ENCODE measurements at regions not wholly inside any gene's neighbourhood (a gene's known extent, or its start where the extent isn't known, plus 50 kb on each side); places are given as distances from the start of the nearest gene placed in this dataset.

- FAIRE-seq, result no peak
- TF ChIP-seq POLR2AphosphoS5 (IDR thresholded peaks at IDR 0.05; ENCODE audit: low read depth, low read length) (no peak), POU2F2 (IDR thresholded peaks at IDR 0.05; ENCODE audit: low read depth, low read length) (no peak), TAF1 (IDR thresholded peaks at IDR 0.05; ENCODE audit: low read depth, low read length) (no peak), PAX5 (IDR thresholded peaks at IDR 0.05; ENCODE audit: insufficient read depth, low read length, severe bottlenecking) (no peak), POLR2A (IDR thresholded peaks at IDR 0.05; ENCODE audit: low read depth, low read length) (no peak), SPI1 (IDR thresholded peaks at IDR 0.05; ENCODE audit: low read depth, low read length) (no peak)
- DNase-seq (ENCODE audit: insufficient read length, low spot score), result no peak
Measured at GRCh38 chr5:74233091-74233490, 407.4 kb downstream of the ENC1 start.

- FAIRE-seq (no peak), DNase-seq (ENCODE audit: insufficient read length, low spot score) (no peak)
- TF ChIP-seq PAX5 (IDR thresholded peaks at IDR 0.05; ENCODE audit: insufficient read depth, low read length, severe bottlenecking) (no peak), POLR2AphosphoS5 (IDR thresholded peaks at IDR 0.05; ENCODE audit: low read depth, low read length) (no peak), POU2F2 (IDR thresholded peaks at IDR 0.05; ENCODE audit: low read depth, low read length) (no peak), SPI1 (IDR thresholded peaks at IDR 0.05; ENCODE audit: low read depth, low read length) (no peak), POLR2A (IDR thresholded peaks at IDR 0.05; ENCODE audit: low read depth, low read length) (no peak), TAF1 (IDR thresholded peaks at IDR 0.05; ENCODE audit: low read depth, low read length) (no peak)
Measured at GRCh38 chr5:74232276-74232675, 408.3 kb downstream of the ENC1 start.

- FAIRE-seq, result no peak
- TF ChIP-seq SPI1 (IDR thresholded peaks at IDR 0.05; ENCODE audit: low read depth, low read length) (no peak), TAF1 (IDR thresholded peaks at IDR 0.05; ENCODE audit: low read depth, low read length) (no peak), POLR2AphosphoS5 (IDR thresholded peaks at IDR 0.05; ENCODE audit: low read depth, low read length) (no peak), PAX5 (IDR thresholded peaks at IDR 0.05; ENCODE audit: insufficient read depth, low read length, severe bottlenecking) (no peak), POU2F2 (IDR thresholded peaks at IDR 0.05; ENCODE audit: low read depth, low read length) (no peak), POLR2A (IDR thresholded peaks at IDR 0.05; ENCODE audit: low read depth, low read length) (no peak)
Measured at GRCh38 chr5:74231697-74232096, 408.8 kb downstream of the ENC1 start.

GRCh38 chr5:74226716-74227485 is 413.6 kb downstream of the ENC1 start:
- DNase-seq (ENCODE audit: insufficient read length, low spot score), result no peak
- TF ChIP-seq PAX5 (IDR thresholded peaks at IDR 0.05; ENCODE audit: insufficient read depth, low read length, severe bottlenecking) (no peak), POLR2AphosphoS5 (IDR thresholded peaks at IDR 0.05; ENCODE audit: low read depth, low read length) (no peak), SPI1 (IDR thresholded peaks at IDR 0.05; ENCODE audit: low read depth, low read length) (no peak), TAF1 (IDR thresholded peaks at IDR 0.05; ENCODE audit: low read depth, low read length) (no peak), POU2F2 (IDR thresholded peaks at IDR 0.05; ENCODE audit: low read depth, low read length) (no peak), POLR2A (IDR thresholded peaks at IDR 0.05; ENCODE audit: low read depth, low read length) (no peak)
- no peak for FAIRE-seq

More at GRCh38 chr5:74231697-74232096, 408.8 kb downstream of the ENC1 start:
- no peak for DNase-seq (ENCODE audit: insufficient read length, low spot score)

- TF ChIP-seq POU2F2 (IDR thresholded peaks at IDR 0.05; ENCODE audit: low read depth, low read length) (no peak), POLR2A (IDR thresholded peaks at IDR 0.05; ENCODE audit: low read depth, low read length) (no peak), POLR2AphosphoS5 (IDR thresholded peaks at IDR 0.05; ENCODE audit: low read depth, low read length) (no peak), PAX5 (IDR thresholded peaks at IDR 0.05; ENCODE audit: insufficient read depth, low read length, severe bottlenecking) (no peak), SPI1 (IDR thresholded peaks at IDR 0.05; ENCODE audit: low read depth, low read length) (no peak), TAF1 (IDR thresholded peaks at IDR 0.05; ENCODE audit: low read depth, low read length) (no peak)
- FAIRE-seq (no peak), DNase-seq (ENCODE audit: insufficient read length, low spot score) (no peak)
Measured at GRCh38 chr5:74225587-74225986, 414.9 kb downstream of the ENC1 start.

- no peak for TF ChIP-seq SPI1 (IDR thresholded peaks at IDR 0.05; ENCODE audit: low read depth, low read length)
- TF ChIP-seq POU2F2 (IDR thresholded peaks at IDR 0.05; ENCODE audit: low read depth, low read length), result no peak
- no peak for TF ChIP-seq POLR2A (IDR thresholded peaks at IDR 0.05; ENCODE audit: low read depth, low read length)
- no peak for TF ChIP-seq POLR2AphosphoS5 (IDR thresholded peaks at IDR 0.05; ENCODE audit: low read depth, low read length)
- no peak for TF ChIP-seq PAX5 (IDR thresholded peaks at IDR 0.05; ENCODE audit: insufficient read depth, low read length, severe bottlenecking)
- TF ChIP-seq TAF1 (IDR thresholded peaks at IDR 0.05; ENCODE audit: low read depth, low read length), result no peak
- FAIRE-seq, result no peak
- no peak for DNase-seq (ENCODE audit: insufficient read length, low spot score)
Measured at GRCh38 chr5:74224331-74224730, 416.2 kb downstream of the ENC1 start.

- DNase-seq (ENCODE audit: insufficient read length, low spot score), result no peak
- no peak for FAIRE-seq
- TF ChIP-seq SPI1 (IDR thresholded peaks at IDR 0.05; ENCODE audit: low read depth, low read length), result peak; percentile 43
- TF ChIP-seq POLR2A (IDR thresholded peaks at IDR 0.05; ENCODE audit: low read depth, low read length), result no peak
- no peak for TF ChIP-seq TAF1 (IDR thresholded peaks at IDR 0.05; ENCODE audit: low read depth, low read length)
- TF ChIP-seq POLR2AphosphoS5 (IDR thresholded peaks at IDR 0.05; ENCODE audit: low read depth, low read length), result no peak
- TF ChIP-seq POU2F2 (IDR thresholded peaks at IDR 0.05; ENCODE audit: low read depth, low read length), result no peak
- no peak for TF ChIP-seq PAX5 (IDR thresholded peaks at IDR 0.05; ENCODE audit: insufficient read depth, low read length, severe bottlenecking)
Measured at GRCh38 chr5:74222806-74223205, 417.7 kb downstream of the ENC1 start.

- TF ChIP-seq POLR2A (IDR thresholded peaks at IDR 0.05; ENCODE audit: low read depth, low read length), result no peak
- TF ChIP-seq SPI1 (IDR thresholded peaks at IDR 0.05; ENCODE audit: low read depth, low read length), result no peak
- no peak for TF ChIP-seq PAX5 (IDR thresholded peaks at IDR 0.05; ENCODE audit: insufficient read depth, low read length, severe bottlenecking)
- no peak for TF ChIP-seq POU2F2 (IDR thresholded peaks at IDR 0.05; ENCODE audit: low read depth, low read length)
- no peak for TF ChIP-seq POLR2AphosphoS5 (IDR thresholded peaks at IDR 0.05; ENCODE audit: low read depth, low read length)
- TF ChIP-seq TAF1 (IDR thresholded peaks at IDR 0.05; ENCODE audit: low read depth, low read length), result no peak
- FAIRE-seq (no peak), DNase-seq (ENCODE audit: insufficient read length, low spot score) (no peak)
Measured at GRCh38 chr5:74221413-74221812, 419.1 kb downstream of the ENC1 start.

GRCh38 chr5:74216012-74216411 is 424.5 kb downstream of the ENC1 start:
- FAIRE-seq (no peak), DNase-seq (ENCODE audit: insufficient read length, low spot score) (no peak)
- TF ChIP-seq POLR2A (IDR thresholded peaks at IDR 0.05; ENCODE audit: low read depth, low read length) (no peak), PAX5 (IDR thresholded peaks at IDR 0.05; ENCODE audit: insufficient read depth, low read length, severe bottlenecking) (no peak), SPI1 (IDR thresholded peaks at IDR 0.05; ENCODE audit: low read depth, low read length) (no peak), POU2F2 (IDR thresholded peaks at IDR 0.05; ENCODE audit: low read depth, low read length) (no peak), TAF1 (IDR thresholded peaks at IDR 0.05; ENCODE audit: low read depth, low read length) (no peak), POLR2AphosphoS5 (IDR thresholded peaks at IDR 0.05; ENCODE audit: low read depth, low read length) (no peak)

Measured in GM12891 (cell line).